Peyer's patch (tissue), 4 donors: ENCODE measurements at regions not wholly inside any gene's neighbourhood (a gene's known extent, or its start where the extent isn't known, plus 50 kb on each side); places are given as distances from the start of the nearest gene placed in this dataset.

Experiments
- DNase-seq, 3 donors: peaks; one replicate each; pipeline ENCODE4 v3.0.0-alpha.2; 2017 to 2019
- H3K27ac ChIP-seq, 4 donors: fragments of 200-600 bp; sonication (generic); one replicate each; pipeline ENCODE4 v1.5.1; 2016 to 2019
- H3K27me3 ChIP-seq, 2 donors: fragments of 200-600 bp; sonication (generic); one replicate each; pipeline ENCODE4 v1.5.1; 2019
- H3K36me3 ChIP-seq, 3 donors: fragments of 200-600 bp; sonication (generic); one replicate each; pipeline ENCODE4 v1.5.1; 2016 to 2019
- H3K4me1 ChIP-seq, 4 donors: fragments of 200-600 bp; sonication (generic); one replicate each; pipeline ENCODE4 v1.5.1; 2016 to 2019
- H3K4me3 ChIP-seq, 4 donors: fragments of 200-600 bp; sonication (generic); 1 replicate in 3 of 4; 2 replicates in 1 of 4; pipeline ENCODE4 v1.5.1; 2016 to 2019; ENCODE audit warnings: mild to moderate bottlenecking in 1 of 4
- H3K9me3 ChIP-seq, 4 donors: fragments of 200-600 bp; sonication (generic); one replicate each; pipeline ENCODE4 v1.5.1; 2016 to 2019; ENCODE audit warnings: mild to moderate bottlenecking in 1 of 4
- CTCF ChIP-seq, 6 experiments: fragments of 450-650 bp in 4 of 6; fragments of 200-600 bp in 2 of 6; sonication (generic) in 1 of 6; IDR thresholded peaks; one replicate each; pipeline ENCODE4 v1.5.1; 2017 to 2019; ENCODE audit warnings: antibody characterized with exemption in 6 of 6, mild to moderate bottlenecking in 3 of 6, moderate library complexity in 1 of 6
- POLR2A ChIP-seq, 2 donors: fragments of 450-650 bp; IDR thresholded peaks; one replicate each; pipeline ENCODE4 v1.5.1; 2017; ENCODE audit warnings: antibody characterized with exemption in 2 of 2, mild to moderate bottlenecking in 2 of 2, moderate library complexity in 2 of 2

- Histone ChIP-seq H3K27ac (no peak overlapping the region), H3K9me3 (no peaks in the 10 kb centered on the region), H3K36me3 (no peaks in the 10 kb centered on the region), H3K4me1 (no peaks in the 10 kb centered on the region), H3K27me3 (no peaks in the 10 kb centered on the region), H3K4me3 (no peak overlapping the region)
- DNase-seq = no peak
- no peak for TF ChIP-seq POLR2A (IDR thresholded peaks at IDR 0.05)
- TF ChIP-seq CTCF (IDR thresholded peaks at IDR 0.05) = no peak
These were observed 661.2 kb downstream of the SQOR start for GRCh38 chr15:46296002-46296401.

GRCh38 chr15:46296797-46297196, 662.0 kb downstream of the SQOR start:
- Histone ChIP-seq H3K4me3 (no peak overlapping the region), H3K4me1 (no peaks in the 10 kb centered on the region), H3K27me3 (no peaks in the 10 kb centered on the region), H3K9me3 (no peaks in the 10 kb centered on the region), H3K36me3 (no peaks in the 10 kb centered on the region), H3K27ac (no peak overlapping the region)
- TF ChIP-seq POLR2A (IDR thresholded peaks at IDR 0.05) (no peak), CTCF (IDR thresholded peaks at IDR 0.05) (no peak)
- no peak for DNase-seq

GRCh38 chr15:46297766-46298165, 662.9 kb downstream of the SQOR start:
- Histone ChIP-seq H3K4me1 (no peaks in the 10 kb centered on the region), H3K9me3 (no peaks in the 10 kb centered on the region)
- no peak for TF ChIP-seq CTCF (IDR thresholded peaks at IDR 0.05)

GRCh38 chr15:46300716-46301115, 665.9 kb downstream of the SQOR start:
- H3K36me3 ChIP-seq = no peaks in the 10 kb centered on the region
- H3K27ac ChIP-seq = no peak overlapping the region
- H3K4me3 ChIP-seq = no peak overlapping the region
- H3K9me3 ChIP-seq = no peaks in the 10 kb centered on the region
- no peaks in the 10 kb centered on the region for H3K4me1 ChIP-seq
- no peaks in the 10 kb centered on the region for H3K27me3 ChIP-seq
- DNase-seq = no peak
- TF ChIP-seq POLR2A (IDR thresholded peaks at IDR 0.05) = no peak
- TF ChIP-seq CTCF (IDR thresholded peaks at IDR 0.05) = no peak

More at GRCh38 chr15:46297766-46298165, 662.9 kb downstream of the SQOR start:
- Histone ChIP-seq H3K36me3 (no peaks in the 10 kb centered on the region), H3K27me3 (no peaks in the 10 kb centered on the region), H3K27ac (no peak overlapping the region), H3K4me3 (no peak overlapping the region)
- DNase-seq = no peak

- H3K27me3 ChIP-seq = no peaks in the 10 kb centered on the region
- no peaks in the 10 kb centered on the region for H3K4me1 ChIP-seq
- H3K36me3 ChIP-seq = no peaks in the 10 kb centered on the region
- TF ChIP-seq POLR2A (IDR thresholded peaks at IDR 0.05) (no peak), CTCF (IDR thresholded peaks at IDR 0.05) (no peak)
- no peak for DNase-seq
- H3K4me3 ChIP-seq = no peak overlapping the region
- no peak overlapping the region for H3K27ac ChIP-seq
- no peaks in the 10 kb centered on the region for H3K9me3 ChIP-seq
These were observed 666.5 kb downstream of the SQOR start for GRCh38 chr15:46301291-46301690.

- no peak for TF ChIP-seq CTCF (IDR thresholded peaks at IDR 0.05)
- no peak for TF ChIP-seq POLR2A (IDR thresholded peaks at IDR 0.05)
- Histone ChIP-seq H3K4me3 (no peak overlapping the region), H3K9me3 (no peaks in the 10 kb centered on the region), H3K27ac (no peak overlapping the region), H3K27me3 (no peaks in the 10 kb centered on the region), H3K36me3 (no peaks in the 10 kb centered on the region), H3K4me1 (no peaks in the 10 kb centered on the region)
- no peak for DNase-seq
These were observed 667.0 kb downstream of the SQOR start for GRCh38 chr15:46301826-46302225.
